ENCODE measurements at regions not wholly inside any gene's neighbourhood (a gene's known extent, or its start where the extent isn't known, plus 50 kb on each side); places are given as distances from the start of the nearest gene placed in this dataset.

DNA sequence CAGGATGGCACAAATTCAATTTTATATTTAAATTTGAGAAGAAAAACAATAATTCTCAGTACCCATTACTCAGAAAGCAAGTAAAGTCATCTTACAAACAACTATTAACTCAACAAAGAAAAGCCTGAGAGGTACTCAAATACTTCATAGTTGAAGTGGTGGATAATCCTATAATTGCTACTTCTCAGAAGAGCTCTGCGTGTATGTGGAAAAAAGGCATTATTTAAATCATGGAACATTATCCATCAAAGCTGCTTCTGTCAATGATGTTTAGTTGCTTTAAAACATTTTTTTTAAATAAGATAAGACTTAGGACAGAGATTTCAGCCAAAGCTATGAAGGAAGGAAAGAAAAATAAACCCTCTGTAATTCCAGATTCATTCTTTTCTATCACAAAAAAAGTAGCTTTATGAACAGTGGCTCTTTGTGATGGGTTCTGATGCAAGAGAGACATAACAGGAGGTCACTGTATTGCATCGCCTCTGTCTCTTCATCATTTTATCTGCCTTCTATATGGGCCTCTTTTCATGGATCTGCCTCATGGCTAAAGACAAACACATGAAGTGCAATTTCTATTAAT lies 367.9 kb upstream of the SLC35B3 start:
- TF ChIP-seq SIN3A (IDR thresholded peaks at IDR 0.05; ENCODE audit: borderline replicate concordance, insufficient read depth, low read length) (no peak), TAF1 (IDR thresholded peaks at IDR 0.05; ENCODE audit: borderline replicate concordance, insufficient read depth, low read length) (no peak), POLR2AphosphoS5 (IDR thresholded peaks at IDR 0.05; ENCODE audit: low read depth, low read length) (no peak), FOXP2 (optimal IDR thresholded peaks at IDR 0.05; ENCODE audit: borderline replicate concordance, extremely low read depth, extremely low read length, insufficient read depth) (no peak)
- TF ChIP-seq, protein P1, sequence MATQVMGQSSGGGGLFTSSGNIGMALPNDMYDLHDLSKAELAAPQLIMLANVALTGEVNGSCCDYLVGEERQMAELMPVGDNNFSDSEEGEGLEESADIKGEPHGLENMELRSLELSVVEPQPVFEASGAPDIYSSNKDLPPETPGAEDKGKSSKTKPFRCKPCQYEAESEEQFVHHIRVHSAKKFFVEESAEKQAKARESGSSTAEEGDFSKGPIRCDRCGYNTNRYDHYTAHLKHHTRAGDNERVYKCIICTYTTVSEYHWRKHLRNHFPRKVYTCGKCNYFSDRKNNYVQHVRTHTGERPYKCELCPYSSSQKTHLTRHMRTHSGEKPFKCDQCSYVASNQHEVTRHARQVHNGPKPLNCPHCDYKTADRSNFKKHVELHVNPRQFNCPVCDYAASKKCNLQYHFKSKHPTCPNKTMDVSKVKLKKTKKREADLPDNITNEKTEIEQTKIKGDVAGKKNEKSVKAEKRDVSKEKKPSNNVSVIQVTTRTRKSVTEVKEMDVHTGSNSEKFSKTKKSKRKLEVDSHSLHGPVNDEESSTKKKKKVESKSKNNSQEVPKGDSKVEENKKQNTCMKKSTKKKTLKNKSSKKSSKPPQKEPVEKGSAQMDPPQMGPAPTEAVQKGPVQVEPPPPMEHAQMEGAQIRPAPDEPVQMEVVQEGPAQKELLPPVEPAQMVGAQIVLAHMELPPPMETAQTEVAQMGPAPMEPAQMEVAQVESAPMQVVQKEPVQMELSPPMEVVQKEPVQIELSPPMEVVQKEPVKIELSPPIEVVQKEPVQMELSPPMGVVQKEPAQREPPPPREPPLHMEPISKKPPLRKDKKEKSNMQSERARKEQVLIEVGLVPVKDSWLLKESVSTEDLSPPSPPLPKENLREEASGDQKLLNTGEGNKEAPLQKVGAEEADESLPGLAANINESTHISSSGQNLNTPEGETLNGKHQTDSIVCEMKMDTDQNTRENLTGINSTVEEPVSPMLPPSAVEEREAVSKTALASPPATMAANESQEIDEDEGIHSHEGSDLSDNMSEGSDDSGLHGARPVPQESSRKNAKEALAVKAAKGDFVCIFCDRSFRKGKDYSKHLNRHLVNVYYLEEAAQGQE (IDR thresholded peaks at IDR 0.05; ENCODE audit: insufficient read depth in 1 of 2, low read depth in 2 of 2, low read length in 2 of 2) = no peak

DNA sequence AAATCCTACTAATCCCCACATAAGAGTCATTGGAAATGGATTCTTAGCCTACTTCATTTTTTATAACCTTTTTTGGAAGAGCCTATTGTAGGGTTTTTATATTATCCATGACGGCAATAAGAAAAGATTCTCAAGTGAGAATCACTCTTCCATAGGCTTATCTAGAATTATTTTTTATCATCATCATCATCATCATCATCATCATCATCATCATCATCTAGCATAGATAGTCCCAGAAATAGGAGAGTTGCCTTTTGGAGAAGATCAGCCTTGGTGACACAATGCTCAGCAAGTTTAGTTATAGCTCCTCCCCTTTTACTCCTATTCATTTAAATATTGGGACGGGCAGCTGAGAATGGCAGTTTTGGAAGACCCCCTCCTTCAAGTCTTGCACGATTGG lies 359.1 kb upstream of the SLC35B3 start:
- TF ChIP-seq, protein P1 (IDR thresholded peaks at IDR 0.05; ENCODE audit: insufficient read depth in 1 of 2, low read depth in 2 of 2, low read length in 2 of 2) = no peak
- TF ChIP-seq FOXP2 (optimal IDR thresholded peaks at IDR 0.05; ENCODE audit: borderline replicate concordance, extremely low read depth, extremely low read length, insufficient read depth) (no peak), SIN3A (IDR thresholded peaks at IDR 0.05; ENCODE audit: borderline replicate concordance, insufficient read depth, low read length) (no peak), POLR2AphosphoS5 (IDR thresholded peaks at IDR 0.05; ENCODE audit: low read depth, low read length) (no peak), TAF1 (IDR thresholded peaks at IDR 0.05; ENCODE audit: borderline replicate concordance, insufficient read depth, low read length) (no peak)

DNA sequence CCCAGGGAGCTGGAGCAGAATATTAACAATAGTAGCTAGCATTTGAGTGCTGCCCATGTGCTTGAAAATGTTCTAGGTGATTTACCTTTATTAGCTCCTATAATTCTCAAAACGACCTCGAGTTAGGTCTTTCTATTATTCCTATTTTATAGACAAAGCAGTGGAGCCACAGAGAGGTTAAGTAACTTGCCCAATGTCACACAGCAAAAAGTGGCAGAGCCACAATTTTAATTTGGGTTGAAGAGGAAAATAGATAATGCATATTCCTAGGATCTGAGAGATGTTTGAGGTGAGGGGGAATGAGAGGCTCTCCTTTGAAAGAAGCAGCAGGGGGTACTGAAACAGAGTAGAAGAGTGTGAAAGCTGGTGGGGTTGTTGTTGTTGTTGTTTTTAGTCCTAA lies 354.5 kb upstream of the SLC35B3 start:
- TF ChIP-seq TAF1 (IDR thresholded peaks at IDR 0.05; ENCODE audit: borderline replicate concordance, insufficient read depth, low read length) (no peak), POLR2AphosphoS5 (IDR thresholded peaks at IDR 0.05; ENCODE audit: low read depth, low read length) (no peak), SIN3A (IDR thresholded peaks at IDR 0.05; ENCODE audit: borderline replicate concordance, insufficient read depth, low read length) (no peak), FOXP2 (optimal IDR thresholded peaks at IDR 0.05; ENCODE audit: borderline replicate concordance, extremely low read depth, extremely low read length, insufficient read depth) (no peak)
- TF ChIP-seq, protein P1 (IDR thresholded peaks at IDR 0.05; ENCODE audit: insufficient read depth in 1 of 2, low read depth in 2 of 2, low read length in 2 of 2) = no peak

DNA sequence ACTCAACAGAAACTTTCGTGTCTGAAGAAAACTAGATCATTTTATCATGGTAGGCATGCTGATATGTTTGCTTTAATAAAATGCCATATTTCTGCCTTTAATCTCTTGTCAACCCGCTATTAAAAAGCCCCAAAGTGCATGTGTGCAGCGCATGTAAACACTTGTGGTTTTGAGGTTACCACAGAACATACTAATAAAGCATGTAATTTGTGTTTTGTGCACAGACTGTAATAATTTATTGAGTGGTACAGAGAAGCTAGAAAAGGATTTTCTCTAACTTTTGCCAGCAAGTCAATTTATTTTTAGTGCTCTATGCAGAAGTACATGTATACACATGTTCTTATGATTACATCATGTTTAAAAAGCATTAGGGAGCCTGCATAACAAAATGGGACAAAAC lies 349.9 kb upstream of the SLC35B3 start:
- TF ChIP-seq SIN3A (IDR thresholded peaks at IDR 0.05; ENCODE audit: borderline replicate concordance, insufficient read depth, low read length) (no peak), FOXP2 (optimal IDR thresholded peaks at IDR 0.05; ENCODE audit: borderline replicate concordance, extremely low read depth, extremely low read length, insufficient read depth) (no peak), POLR2AphosphoS5 (IDR thresholded peaks at IDR 0.05; ENCODE audit: low read depth, low read length) (no peak), TAF1 (IDR thresholded peaks at IDR 0.05; ENCODE audit: borderline replicate concordance, insufficient read depth, low read length) (no peak)
- TF ChIP-seq, protein P1 (IDR thresholded peaks at IDR 0.05; ENCODE audit: insufficient read depth in 1 of 2, low read depth in 2 of 2, low read length in 2 of 2) = no peak

All from PFSK-1 (cell line).